ENCODE measurements at regions not wholly inside any gene's neighbourhood (a gene's known extent, or its start where the extent isn't known, plus 50 kb on each side); places are given as distances from the start of the nearest gene placed in this dataset.

GRCh38 chr12:23426328-23426727 is 523.1 kb downstream of the SOX5 start:
- intact Hi-C loops (cut with DNase I; ENCODE audit: low total_unique reads) = no loop called here
- no peaks in the 10 kb centered on the region for H3K4me1 ChIP-seq
- H3K36me3 ChIP-seq = no peaks in the 10 kb centered on the region
- no peaks in the 10 kb centered on the region for H3K9me3 ChIP-seq
- H3K4me3 ChIP-seq = no peak overlapping the region
- TF ChIP-seq EP300 (IDR thresholded peaks at IDR 0.05; ENCODE audit: low read depth) = no peak
- in situ Hi-C loops (cut with MboI; ENCODE audit: low pct_ligation_motif_present in 1 of 4, low pct_unique_long_range_greater_than_20kb in 1 of 4, low sequenced_read_pairs in 3 of 4) = no loop called here
- 63 to 67% methylated on average over 5 to 6 of the region's 6 CpGs for WGBS, 2 donors (ENCODE audit: low coverage in 1 of 2)
- DNase-seq = no peak
- H3K27me3 ChIP-seq = no peaks in the 10 kb centered on the region
- H3K27ac ChIP-seq = no peak overlapping the region

- WGBS, 2 donors (ENCODE audit: low coverage in 1 of 2) = 74 to 85% methylated on average over 4 to 6 of the region's 6 CpGs
- H3K27me3 ChIP-seq = no peaks in the 10 kb centered on the region
- H3K4me1 ChIP-seq = no peaks in the 10 kb centered on the region
- no peaks in the 10 kb centered on the region for H3K9me3 ChIP-seq
- H3K36me3 ChIP-seq = no peaks in the 10 kb centered on the region
- TF ChIP-seq POLR2AphosphoS5 (IDR thresholded peaks at IDR 0.05) = no peak
- TF ChIP-seq EP300 (IDR thresholded peaks at IDR 0.05; ENCODE audit: low read depth) = no peak
- no peak for TF ChIP-seq CTCF (IDR thresholded peaks at IDR 0.05)
- TF ChIP-seq POLR2A (IDR thresholded peaks at IDR 0.05) = no peak
- no peak overlapping the region for H3K4me3 ChIP-seq
- in situ Hi-C loops (cut with MboI; ENCODE audit: low pct_ligation_motif_present in 1 of 4, low pct_unique_long_range_greater_than_20kb in 1 of 4, low sequenced_read_pairs in 3 of 4) = no loop called here
- intact Hi-C loops (cut with DNase I; ENCODE audit: low total_unique reads) = no loop called here
- no peak for DNase-seq
- no peak overlapping the region for H3K27ac ChIP-seq
Measured at GRCh38 chr12:23428758-23429157, 520.7 kb downstream of the SOX5 start.

DNA sequence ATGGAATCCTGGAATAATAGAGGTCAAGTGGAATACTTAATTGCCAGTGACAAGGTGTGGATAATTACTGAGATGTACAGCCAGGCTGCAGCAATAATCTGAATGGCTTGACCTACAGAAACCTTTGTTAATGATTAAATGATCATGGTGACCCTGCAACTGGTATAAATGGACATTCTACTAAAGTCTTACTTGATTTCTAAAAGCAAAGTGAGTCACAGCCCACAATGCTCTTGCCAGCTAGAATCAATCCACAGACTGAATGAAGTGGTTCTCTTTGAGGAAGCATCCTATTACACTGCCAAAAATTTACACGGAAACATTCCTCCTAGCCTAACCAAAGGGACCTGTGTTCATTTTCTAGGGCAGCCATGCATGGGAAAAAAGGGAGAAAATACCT is 518.5 kb downstream of the SOX5 start:
- Histone ChIP-seq H3K27me3 (no peaks in the 10 kb centered on the region), H3K9me3 (no peaks in the 10 kb centered on the region), H3K4me3 (no peak overlapping the region), H3K27ac (no peak overlapping the region), H3K4me1 (no peaks in the 10 kb centered on the region), H3K36me3 (no peaks in the 10 kb centered on the region)
- no peak for TF ChIP-seq POLR2A (IDR thresholded peaks at IDR 0.05)
- no peak for TF ChIP-seq CTCF (IDR thresholded peaks at IDR 0.05)
- TF ChIP-seq EP300 (IDR thresholded peaks at IDR 0.05; ENCODE audit: low read depth) = no peak
- no peak for TF ChIP-seq POLR2AphosphoS5 (IDR thresholded peaks at IDR 0.05)
- intact Hi-C loops (cut with DNase I; ENCODE audit: low total_unique reads) (no loop called here), in situ Hi-C loops (cut with MboI; ENCODE audit: low pct_ligation_motif_present in 1 of 4, low pct_unique_long_range_greater_than_20kb in 1 of 4, low sequenced_read_pairs in 3 of 4) (no loop called here)
- 92 to 100% methylated on average over 1 of the region's 1 CpG for WGBS, 2 donors (ENCODE audit: low coverage in 1 of 2)
- DNase-seq = no peak

GRCh38 chr12:23433121-23433520 is 516.3 kb downstream of the SOX5 start:
- intact Hi-C loops (cut with DNase I; ENCODE audit: low total_unique reads) (no loop called here), in situ Hi-C loops (cut with MboI; ENCODE audit: low pct_ligation_motif_present in 1 of 4, low pct_unique_long_range_greater_than_20kb in 1 of 4, low sequenced_read_pairs in 3 of 4) (no loop called here)
- Histone ChIP-seq H3K9me3 (no peaks in the 10 kb centered on the region), H3K4me3 (no peak overlapping the region), H3K36me3 (no peaks in the 10 kb centered on the region), H3K27ac (no peak overlapping the region), H3K4me1 (no peaks in the 10 kb centered on the region), H3K27me3 (no peaks in the 10 kb centered on the region)
- TF ChIP-seq CTCF (IDR thresholded peaks at IDR 0.05) (no peak), EP300 (IDR thresholded peaks at IDR 0.05; ENCODE audit: low read depth) (no peak), POLR2AphosphoS5 (IDR thresholded peaks at IDR 0.05) (no peak), POLR2A (IDR thresholded peaks at IDR 0.05) (no peak)
- DNase-seq = no peak

GRCh38 chr12:23434154-23434553 is 515.3 kb downstream of the SOX5 start:
- intact Hi-C loops (cut with DNase I; ENCODE audit: low total_unique reads) = no loop called here
- DNase-seq = no peak
- Histone ChIP-seq H3K36me3 (no peaks in the 10 kb centered on the region), H3K27ac (no peak overlapping the region), H3K9me3 (no peaks in the 10 kb centered on the region), H3K4me3 (no peak overlapping the region), H3K4me1 (no peaks in the 10 kb centered on the region), H3K27me3 (no peaks in the 10 kb centered on the region)
- WGBS, 2 donors (ENCODE audit: low coverage in 1 of 2) = 82 to 86% methylated on average over 2 of the region's 2 CpGs
- in situ Hi-C loops (cut with MboI; ENCODE audit: low pct_ligation_motif_present in 1 of 4, low pct_unique_long_range_greater_than_20kb in 1 of 4, low sequenced_read_pairs in 3 of 4) = no loop called here
- TF ChIP-seq EP300 (IDR thresholded peaks at IDR 0.05; ENCODE audit: low read depth) (no peak), CTCF (IDR thresholded peaks at IDR 0.05) (no peak), POLR2AphosphoS5 (IDR thresholded peaks at IDR 0.05) (no peak), POLR2A (IDR thresholded peaks at IDR 0.05) (no peak)
